GM12892 (cell line): ENCODE measurements at regions not wholly inside any gene's neighbourhood (a gene's known extent, or its start where the extent isn't known, plus 50 kb on each side); places are given as distances from the start of the nearest gene placed in this dataset.
A peak's percentile ranks its signal among the peaks of the same experiment; 100 is the strongest.

Experiments
- DNase-seq: peaks from one replicate; pipeline ENCODE4 v3.0.0; 2011; ENCODE audit not compliant: insufficient read length
- FAIRE-seq: peaks from 2 replicates; lab custom pipeline; 2011; peaks lifted over from hg19 to GRCh38; lab: Jason Lieb, UNC
- POLR2A ChIP-seq: IDR thresholded peaks from 2 replicates; pipeline ENCODE4 v1.6.1; 2011; ENCODE audit warnings: low read depth, low read length, control low read depth
- POLR2AphosphoS5 ChIP-seq: IDR thresholded peaks from 2 replicates; pipeline ENCODE4 v1.6.1; 2011; ENCODE audit warnings: low read depth, low read length, control low read depth
- TAF1 ChIP-seq: IDR thresholded peaks from 2 replicates; pipeline ENCODE4 v1.6.1; 2011; ENCODE audit warnings: low read depth, mild to moderate bottlenecking, control low read depth, low read length, borderline replicate concordance

- TF ChIP-seq POLR2A (no peak), TAF1 (no peak), POLR2AphosphoS5 (no peak)
- FAIRE-seq: no peak
- no peak for DNase-seq
Measured at GRCh38 chr7:82542665-82543064, 99.1 kb upstream of the CACNA2D1 start.

GRCh38 chr7:82539969-82540368, 96.4 kb upstream of the CACNA2D1 start:
- no peak for DNase-seq
- FAIRE-seq: no peak

GRCh38 chr7:82534684-82535083, 91.1 kb upstream of the CACNA2D1 start:
- TF ChIP-seq POLR2A (no peak), POLR2AphosphoS5 (no peak), TAF1 (no peak)
- no peak for FAIRE-seq
- DNase-seq: no peak

More at GRCh38 chr7:82539969-82540368, 96.4 kb upstream of the CACNA2D1 start:
- TF ChIP-seq TAF1 (no peak), POLR2A (no peak), POLR2AphosphoS5 (no peak)

DNA sequence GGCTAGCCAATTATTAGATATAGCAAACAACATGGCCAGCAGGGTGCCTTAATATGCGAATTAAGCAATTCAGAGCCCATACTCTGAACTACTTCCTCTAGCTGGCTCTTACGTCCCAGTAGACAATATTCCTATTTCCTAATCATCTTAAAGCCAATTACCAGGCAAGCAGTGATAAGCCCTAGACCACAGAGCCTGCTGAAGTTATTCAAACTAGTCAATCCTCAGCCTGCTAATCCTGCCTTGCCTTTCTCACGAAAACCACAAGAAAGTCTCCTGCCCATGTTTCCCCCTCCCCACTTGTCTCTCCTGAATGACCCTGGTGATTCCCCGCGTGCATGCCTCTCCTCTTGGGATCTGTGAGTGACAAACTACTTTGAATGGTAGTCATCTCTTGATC, 86.8 kb upstream of the CACNA2D1 start:
- DNase-seq: no peak
- no peak for FAIRE-seq
- TF ChIP-seq TAF1 (no peak), POLR2AphosphoS5 (no peak), POLR2A (no peak)

- TF ChIP-seq TAF1 (no peak), POLR2A (no peak), POLR2AphosphoS5 (no peak)
- FAIRE-seq: no peak
Measured at GRCh38 chr7:82528577-82529310, 85.2 kb upstream of the CACNA2D1 start.

GRCh38 chr7:82527851-82528250, 84.3 kb upstream of the CACNA2D1 start:
- no peak for FAIRE-seq
- TF ChIP-seq POLR2A (no peak), POLR2AphosphoS5 (no peak), TAF1 (no peak)
- no peak for DNase-seq

More at GRCh38 chr7:82528577-82529310, 85.2 kb upstream of the CACNA2D1 start:
- no peak for DNase-seq

- TF ChIP-seq POLR2AphosphoS5 (no peak), TAF1 (no peak)
- peak; percentile 44 for FAIRE-seq
- DNase-seq: no peak
Measured at GRCh38 chr7:82521906-82522445, 78.4 kb upstream of the CACNA2D1 start.

- DNase-seq (no peak), FAIRE-seq (peak; percentile 36)
- TF ChIP-seq TAF1: no peak
- TF ChIP-seq POLR2AphosphoS5: no peak
- TF ChIP-seq POLR2A: no peak
Measured at GRCh38 chr7:82517050-82517449, 73.5 kb upstream of the CACNA2D1 start.

DNA sequence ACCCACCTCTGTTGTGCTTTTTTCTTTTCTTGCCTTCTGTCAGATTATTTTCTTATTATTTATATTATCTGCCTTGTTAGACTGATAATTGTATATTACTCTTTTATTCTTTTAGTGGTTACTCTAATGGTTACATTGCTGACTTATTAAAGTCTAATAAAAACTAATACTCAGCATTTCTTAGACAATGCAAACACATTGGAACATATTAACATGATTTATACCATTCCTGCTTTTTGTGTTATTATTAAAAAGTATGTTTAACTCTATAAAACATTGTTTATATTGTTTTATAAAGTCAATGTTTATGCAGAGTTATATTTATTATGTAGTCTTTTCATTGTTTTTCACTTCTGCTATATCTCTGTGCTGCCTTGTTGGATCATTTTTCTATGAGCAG, 68.0 kb upstream of the CACNA2D1 start:
- TF ChIP-seq POLR2A: no peak
- TF ChIP-seq POLR2AphosphoS5: no peak
- no peak for TF ChIP-seq TAF1
- DNase-seq: no peak
- no peak for FAIRE-seq

DNA sequence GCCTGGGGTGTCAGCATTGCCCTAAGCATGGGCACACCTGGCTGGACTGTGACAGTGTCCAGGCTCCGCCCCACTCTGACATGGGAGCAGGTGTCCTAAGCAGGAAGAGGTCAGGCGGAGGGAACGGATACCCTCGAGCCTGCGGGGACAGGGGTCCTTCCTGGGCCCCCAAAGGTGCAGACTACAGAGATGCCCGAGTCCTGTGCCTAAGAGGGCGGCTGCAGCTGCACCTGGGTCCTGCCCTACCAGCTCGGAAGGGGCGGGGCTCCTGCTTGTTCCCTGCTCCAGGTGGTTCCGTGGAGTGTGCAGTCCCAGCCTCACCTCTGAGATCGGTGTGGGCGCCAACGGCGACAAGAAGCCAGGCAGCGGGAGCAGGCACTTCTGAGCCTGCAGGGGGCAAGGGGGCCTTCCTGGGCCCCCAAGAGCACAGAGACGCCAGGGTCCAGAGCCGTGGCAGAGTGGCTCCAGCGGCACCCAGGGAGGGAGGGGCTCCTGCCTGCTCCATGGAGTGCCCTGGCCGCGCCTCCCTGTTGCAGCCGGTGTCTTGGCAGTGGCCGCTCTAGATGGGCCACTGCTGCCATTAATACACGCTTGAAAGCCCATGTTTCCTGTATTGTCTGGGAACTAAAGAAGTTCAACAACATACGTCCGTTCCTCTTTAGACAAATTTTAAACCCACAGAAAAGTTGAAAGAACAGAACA, 64.5 kb upstream of the CACNA2D1 start:
- TF ChIP-seq POLR2AphosphoS5 (no peak), POLR2A (no peak), TAF1 (no peak)
- DNase-seq (no peak), FAIRE-seq (no peak)

GRCh38 chr7:82507365-82507975, 63.9 kb upstream of the CACNA2D1 start:
- no peak for TF ChIP-seq POLR2AphosphoS5
- TF ChIP-seq TAF1: no peak
- no peak for TF ChIP-seq POLR2A
- FAIRE-seq (no peak), DNase-seq (no peak)

DNA sequence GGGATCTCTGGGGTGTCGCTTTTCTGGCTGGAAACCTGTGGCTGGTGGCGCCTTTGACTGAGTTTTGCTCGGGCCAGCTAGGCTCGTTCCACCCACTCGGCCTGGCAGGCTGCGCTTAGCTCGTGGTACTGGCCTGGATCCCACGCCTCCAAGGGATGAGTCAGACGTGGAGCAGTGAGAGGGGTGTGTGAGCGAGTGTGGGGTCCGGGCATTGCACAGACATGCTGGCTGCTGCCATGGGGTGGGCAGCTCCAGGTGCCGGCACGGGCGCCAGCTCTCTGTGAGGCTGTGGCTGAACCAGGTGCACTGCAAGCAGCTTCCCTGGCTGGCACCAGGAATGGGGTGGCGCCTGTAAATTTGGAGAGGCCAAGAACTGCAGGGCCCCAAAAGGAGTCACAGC, 63.1 kb upstream of the CACNA2D1 start:
- TF ChIP-seq POLR2A: no peak
- TF ChIP-seq POLR2AphosphoS5: no peak
- TF ChIP-seq TAF1: no peak
- DNase-seq: no peak
- no peak for FAIRE-seq
